ENCODE measurements at regions not wholly inside any gene's neighbourhood (a gene's known extent, or its start where the extent isn't known, plus 50 kb on each side); places are given as distances from the start of the nearest gene placed in this dataset.

DNA sequence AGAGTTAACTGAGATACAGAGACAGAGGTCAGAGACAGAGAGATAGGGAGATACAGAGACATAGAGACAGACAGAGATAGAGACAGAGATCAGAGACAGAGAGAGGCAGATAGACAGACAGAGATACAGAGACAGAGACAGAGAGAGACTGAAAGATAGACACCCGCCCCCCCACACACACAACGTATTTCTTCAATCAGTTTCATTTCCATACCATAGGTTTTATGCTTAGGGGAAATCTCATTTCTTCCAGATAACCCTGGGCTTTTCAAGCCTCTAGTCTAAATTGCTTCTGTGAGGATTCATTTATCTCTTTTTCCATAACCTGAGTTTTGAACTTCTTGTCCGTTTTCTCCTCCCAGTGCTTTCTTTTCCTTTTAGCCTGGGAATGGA is 94.6 kb downstream of the CD8B2 start:
- DNase-seq (ENCODE audit: low spot score): no peak
- no peak for ATAC-seq (ENCODE audit: low FRiP score)
- TF ChIP-seq, protein P1, sequence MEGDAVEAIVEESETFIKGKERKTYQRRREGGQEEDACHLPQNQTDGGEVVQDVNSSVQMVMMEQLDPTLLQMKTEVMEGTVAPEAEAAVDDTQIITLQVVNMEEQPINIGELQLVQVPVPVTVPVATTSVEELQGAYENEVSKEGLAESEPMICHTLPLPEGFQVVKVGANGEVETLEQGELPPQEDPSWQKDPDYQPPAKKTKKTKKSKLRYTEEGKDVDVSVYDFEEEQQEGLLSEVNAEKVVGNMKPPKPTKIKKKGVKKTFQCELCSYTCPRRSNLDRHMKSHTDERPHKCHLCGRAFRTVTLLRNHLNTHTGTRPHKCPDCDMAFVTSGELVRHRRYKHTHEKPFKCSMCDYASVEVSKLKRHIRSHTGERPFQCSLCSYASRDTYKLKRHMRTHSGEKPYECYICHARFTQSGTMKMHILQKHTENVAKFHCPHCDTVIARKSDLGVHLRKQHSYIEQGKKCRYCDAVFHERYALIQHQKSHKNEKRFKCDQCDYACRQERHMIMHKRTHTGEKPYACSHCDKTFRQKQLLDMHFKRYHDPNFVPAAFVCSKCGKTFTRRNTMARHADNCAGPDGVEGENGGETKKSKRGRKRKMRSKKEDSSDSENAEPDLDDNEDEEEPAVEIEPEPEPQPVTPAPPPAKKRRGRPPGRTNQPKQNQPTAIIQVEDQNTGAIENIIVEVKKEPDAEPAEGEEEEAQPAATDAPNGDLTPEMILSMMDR (IDR thresholded peaks at IDR 0.05): no peak

DNA sequence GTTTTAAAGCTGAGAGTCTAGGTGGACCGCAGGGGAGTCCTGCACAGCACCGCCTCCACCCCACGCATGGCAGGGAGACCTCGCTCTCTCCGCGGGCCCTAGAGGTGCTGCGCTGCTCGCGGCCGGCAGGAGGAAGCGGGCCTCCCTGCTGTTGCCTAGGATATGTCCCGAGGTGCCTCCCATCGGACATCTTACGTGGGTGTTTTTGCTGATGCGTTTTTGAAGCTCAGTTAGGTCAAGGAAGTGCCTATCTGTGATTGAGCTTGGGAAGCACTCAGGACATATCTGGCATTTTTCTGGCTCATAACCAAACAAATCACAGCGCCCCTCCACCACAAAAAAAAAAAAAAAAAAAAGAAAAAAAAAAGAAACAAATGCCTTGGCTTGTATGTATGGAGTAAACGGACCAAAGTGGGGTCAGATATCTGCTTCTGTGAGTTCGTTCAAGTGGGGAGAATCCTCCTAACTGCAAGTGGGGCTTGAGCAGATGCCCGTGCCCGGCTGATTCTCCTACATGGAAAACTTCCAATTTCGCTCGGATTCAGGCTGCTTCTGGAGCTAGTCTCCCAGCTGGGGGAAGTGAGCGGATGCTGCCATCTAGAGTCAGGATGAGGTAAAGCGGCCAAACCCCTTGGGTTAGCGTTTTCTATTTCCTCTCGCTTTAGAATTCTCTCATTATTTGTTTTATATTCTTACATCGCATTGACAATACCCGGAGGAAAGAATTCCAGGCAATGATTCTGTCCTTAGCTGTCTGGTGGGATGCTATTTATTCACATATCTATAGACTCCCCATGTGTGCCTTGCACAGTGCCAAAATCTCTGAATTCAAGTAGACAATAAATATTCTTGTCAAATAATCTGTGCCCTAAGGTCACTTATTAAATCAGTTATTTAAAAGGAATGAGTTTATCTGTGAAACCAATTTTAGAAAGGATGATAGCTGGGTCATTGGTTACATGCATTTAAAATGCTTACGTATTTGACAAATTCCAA is 95.3 kb downstream of the CD8B2 start:
- DNase-seq (ENCODE audit: low spot score) (peak; percentile 42), ATAC-seq (ENCODE audit: low FRiP score) (peak; percentile 92)
- TF ChIP-seq, protein P1 (IDR thresholded peaks at IDR 0.05): peak in 1 of 3 donors; percentile 52

DNA sequence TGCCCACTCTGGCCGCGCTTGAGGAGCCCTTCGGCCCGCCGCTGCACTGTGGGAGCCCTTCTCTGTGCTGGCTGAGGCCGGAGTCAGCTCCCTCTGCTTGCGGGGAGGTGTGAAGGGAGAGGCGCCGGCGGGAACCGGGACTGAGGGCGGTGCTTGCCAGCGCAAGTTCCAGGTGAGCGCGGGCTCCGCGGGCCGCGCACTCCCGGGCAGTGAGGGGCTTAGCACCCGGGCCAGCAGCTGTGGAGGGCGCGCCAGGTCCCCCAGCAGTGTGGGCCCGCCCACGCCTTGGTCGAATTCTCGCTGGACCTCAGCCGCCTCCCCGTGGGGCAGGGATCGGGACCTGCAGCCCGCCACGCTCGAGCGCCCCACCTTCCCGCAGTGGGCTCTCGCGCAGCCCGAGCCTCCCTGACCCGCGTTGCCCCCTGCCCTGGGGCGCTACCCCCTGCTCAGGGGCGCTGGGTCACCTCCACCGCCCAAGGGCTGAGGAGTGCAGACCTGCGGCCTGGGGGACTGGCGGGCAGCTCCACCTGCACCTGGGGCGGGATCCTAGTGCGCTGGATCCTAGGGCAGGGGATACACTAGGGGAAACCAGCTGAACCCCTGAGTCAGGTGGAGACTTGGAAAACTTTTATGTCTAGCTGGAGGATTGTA is 97.3 kb downstream of the CD8B2 start:
- no peak for DNase-seq (ENCODE audit: low spot score)
- no peak for ATAC-seq (ENCODE audit: low FRiP score)
- TF ChIP-seq, protein P1 (IDR thresholded peaks at IDR 0.05): no peak

DNA sequence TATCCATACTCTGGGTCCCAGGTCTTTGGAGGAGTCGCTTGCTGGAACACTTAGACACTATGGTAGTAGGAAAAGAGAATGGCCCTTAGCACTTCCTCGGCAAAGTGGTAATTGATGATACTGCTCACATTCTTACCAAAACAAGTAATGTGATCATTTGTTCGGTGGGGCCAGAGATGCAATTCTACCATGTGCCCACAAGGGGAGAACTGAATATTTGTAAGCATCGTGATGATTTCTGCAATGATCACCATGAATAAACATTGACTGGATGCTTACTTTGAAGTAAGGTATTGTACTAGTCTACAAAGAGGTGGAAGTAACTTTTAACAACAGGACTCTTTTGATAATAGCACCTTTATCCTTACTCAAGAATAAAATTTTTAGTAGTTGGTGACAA is 109.7 kb downstream of the CD8B2 start:
- DNase-seq (ENCODE audit: low spot score) (no peak), ATAC-seq (ENCODE audit: low FRiP score) (no peak)
- TF ChIP-seq, protein P1 (IDR thresholded peaks at IDR 0.05): no peak

DNA sequence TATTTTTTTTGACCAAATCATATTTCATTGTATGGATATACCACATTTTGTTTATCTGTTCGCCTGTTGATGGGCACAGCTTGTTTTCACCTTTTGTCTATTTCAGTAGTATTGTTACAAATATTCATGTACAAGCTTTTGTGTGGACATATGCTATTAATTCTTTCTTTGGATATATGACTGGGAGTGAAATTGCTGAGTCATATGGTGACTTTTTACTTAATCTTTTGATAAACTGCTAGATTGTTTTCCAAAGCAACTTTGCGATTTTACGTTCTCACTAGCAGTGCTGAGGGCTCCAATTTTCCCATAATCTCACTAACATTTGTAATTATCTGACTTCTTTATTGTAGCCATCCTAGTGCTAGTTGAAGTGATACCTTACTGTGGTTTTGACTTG is 112.4 kb downstream of the CD8B2 start:
- no peak for DNase-seq (ENCODE audit: low spot score)
- TF ChIP-seq, protein P1 (IDR thresholded peaks at IDR 0.05): no peak
- ATAC-seq (ENCODE audit: low FRiP score): no peak

DNA sequence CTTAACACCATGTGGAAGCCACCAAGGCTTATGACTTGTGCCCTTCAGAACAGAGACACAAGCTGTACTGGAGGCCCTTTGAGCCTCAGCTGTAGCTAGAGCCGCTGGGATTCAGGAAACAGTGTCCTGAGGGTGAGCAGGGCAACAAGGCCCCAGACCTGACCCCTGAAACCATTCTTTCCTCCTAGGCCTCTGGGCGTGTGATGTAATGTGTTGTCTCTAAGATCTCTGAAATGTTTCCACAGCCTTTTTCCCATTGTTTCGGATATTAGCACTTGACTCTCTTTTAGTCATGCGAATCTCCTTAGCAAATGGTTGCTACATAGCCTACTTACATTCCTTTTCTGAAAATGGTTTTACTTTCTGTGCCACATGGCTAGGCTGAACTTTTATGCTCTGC is 114.9 kb downstream of the CD8B2 start:
- DNase-seq (ENCODE audit: low spot score) (no peak), ATAC-seq (ENCODE audit: low FRiP score) (no peak)
- TF ChIP-seq, protein P1 (IDR thresholded peaks at IDR 0.05): no peak
